ENCODE measurements at regions not wholly inside any gene's neighbourhood (a gene's known extent, or its start where the extent isn't known, plus 50 kb on each side); places are given as distances from the start of the nearest gene placed in this dataset.
"Not testable (repeated sequence)": the region's sequence is repeated elsewhere in the genome, so short reads cannot be mapped to it uniquely, and the experiment has no call there.

GRCh38 chr12:116687888-116688287 is 50.0 kb downstream of the SPRING1 start:
- no peaks in the 10 kb centered on the region for H3K36me3 Mint-ChIP-seq (ENCODE audit: insufficient read depth)
- no peaks in the 10 kb centered on the region for H3K9me3 Mint-ChIP-seq
- no peaks in the 10 kb centered on the region for H3K4me1 Mint-ChIP-seq (ENCODE audit: low read depth in 2 of 2)
- H3K27ac Mint-ChIP-seq, result no peak overlapping the region
- H3K27me3 Mint-ChIP-seq, result peaks cover 11 to 36% of the 10 kb centered on the region in 2 donors
- ATAC-seq (replicated peaks), result no peak
- peak in 1 of 3 experiments; percentile 6 for DNase-seq
- no peak overlapping the region for H3K4me3 Mint-ChIP-seq

- no peak overlapping the region for H3K4me3 Mint-ChIP-seq
- no peak overlapping the region for H3K27ac Mint-ChIP-seq
- H3K27me3 Mint-ChIP-seq, result peaks cover 0 to 33% of the 10 kb centered on the region in 2 donors
- ATAC-seq (replicated peaks) (no peak), DNase-seq (no peak)
- H3K36me3 Mint-ChIP-seq (ENCODE audit: insufficient read depth), result no peaks in the 10 kb centered on the region
- H3K9me3 Mint-ChIP-seq, result no peaks in the 10 kb centered on the region
- no peaks in the 10 kb centered on the region for H3K4me1 Mint-ChIP-seq (ENCODE audit: low read depth in 2 of 2)
Measured at GRCh38 chr12:116684891-116685290, 53.0 kb downstream of the SPRING1 start.

DNA sequence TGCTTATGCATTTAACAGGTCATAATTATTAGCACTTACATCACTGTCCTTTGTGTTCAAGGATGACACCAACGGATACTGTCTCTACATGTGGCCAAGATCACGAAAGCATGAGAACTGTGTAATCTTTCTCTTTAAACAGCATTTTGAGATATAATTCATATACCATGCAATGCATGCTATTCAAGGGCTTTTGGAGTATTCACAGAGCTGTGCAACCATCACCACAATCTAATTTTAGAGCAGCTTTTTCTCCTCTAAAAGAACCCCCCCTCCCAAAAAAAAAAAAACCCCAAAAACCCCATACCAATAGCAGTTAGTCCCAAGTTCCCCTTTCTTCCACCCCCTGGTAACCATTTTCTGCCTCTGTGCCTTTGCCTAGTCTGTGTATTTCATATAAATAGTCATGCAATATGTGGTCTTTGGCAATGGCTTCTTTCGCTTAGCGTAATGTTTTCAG is 60.6 kb downstream of the SPRING1 start:
- Mint-ChIP-seq H3K27me3 (peaks cover 0 to 18% of the 10 kb centered on the region in 2 donors), H3K4me1 (ENCODE audit: low read depth in 2 of 2) (peaks cover 11 to 18% of the 10 kb centered on the region in 2 donors), H3K9me3 (no peaks in the 10 kb centered on the region), H3K27ac (no peak overlapping the region), H3K4me3 (no peak overlapping the region), H3K36me3 (ENCODE audit: insufficient read depth) (no peaks in the 10 kb centered on the region)
- DNase-seq, result no peak
- ATAC-seq (replicated peaks), result no peak

DNA sequence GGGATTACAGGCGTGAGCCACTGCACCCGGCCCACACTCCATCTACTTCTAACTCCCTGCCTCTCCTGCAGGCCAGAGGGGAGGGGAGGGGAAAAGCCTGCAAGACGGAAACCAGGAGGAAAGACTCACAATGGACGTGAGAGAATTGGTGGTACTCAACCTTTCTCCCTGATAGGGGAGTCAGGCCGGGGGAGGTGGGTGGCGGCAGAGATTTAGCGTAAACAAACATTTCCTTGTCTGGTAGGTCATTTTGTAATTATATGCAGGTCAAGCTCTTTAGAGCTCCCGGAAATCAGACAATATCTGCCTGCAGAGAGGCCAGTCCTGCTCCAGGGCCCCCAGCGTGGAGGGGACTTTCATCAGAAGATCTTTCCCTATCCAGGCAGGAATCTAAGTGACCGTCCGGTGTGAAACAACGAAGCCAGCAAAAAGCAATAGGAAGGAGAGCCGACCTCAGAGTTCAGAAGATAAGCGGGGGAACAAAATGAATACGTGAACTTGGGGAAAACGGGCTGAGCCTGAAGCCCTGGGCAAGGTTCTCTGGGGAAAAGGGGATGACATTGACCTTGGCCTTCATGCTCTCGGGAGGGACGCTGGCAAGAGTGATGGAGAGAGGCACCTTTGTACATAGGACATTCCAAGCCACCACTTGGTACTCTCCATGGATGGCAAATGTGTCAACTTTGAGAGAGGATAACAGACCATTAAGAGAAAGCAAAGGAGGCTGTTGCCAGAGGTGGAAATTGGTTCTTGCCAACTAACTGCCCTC is 62.3 kb downstream of the SPRING1 start:
- peaks cover 11 to 22% of the 10 kb centered on the region in 2 donors for H3K4me1 Mint-ChIP-seq (ENCODE audit: low read depth in 2 of 2)
- no peak for ATAC-seq (replicated peaks)
- no peaks in the 10 kb centered on the region for H3K9me3 Mint-ChIP-seq
- no peak overlapping the region for H3K4me3 Mint-ChIP-seq
- H3K36me3 Mint-ChIP-seq (ENCODE audit: insufficient read depth), result no peaks in the 10 kb centered on the region
- H3K27me3 Mint-ChIP-seq, result peaks cover 0 to 11% of the 10 kb centered on the region in 2 donors
- no peak for DNase-seq
- peak overlapping the region in 1 of 2 donors; percentile 44 for H3K27ac Mint-ChIP-seq

- Mint-ChIP-seq H3K4me3 (no peak overlapping the region), H3K27me3 (peaks cover 0 to 3% of the 10 kb centered on the region in 2 donors), H3K27ac (peak overlapping the region in 1 of 2 donors; percentile 87), H3K4me1 (ENCODE audit: low read depth in 2 of 2) (peaks cover 11 to 22% of the 10 kb centered on the region in 2 donors), H3K36me3 (ENCODE audit: insufficient read depth) (no peaks in the 10 kb centered on the region), H3K9me3 (no peaks in the 10 kb centered on the region)
- DNase-seq (no peak), ATAC-seq (replicated peaks) (no peak)
Measured at GRCh38 chr12:116674643-116675183, 63.2 kb downstream of the SPRING1 start.

- Mint-ChIP-seq H3K9me3 (no peaks in the 10 kb centered on the region), H3K27ac (peak overlapping the region; percentile 76 to 87), H3K4me3 (peak overlapping the region; percentile 64 to 78), H3K36me3 (ENCODE audit: insufficient read depth) (no peaks in the 10 kb centered on the region), H3K4me1 (ENCODE audit: low read depth in 2 of 2) (peaks cover 11 to 22% of the 10 kb centered on the region in 2 donors), H3K27me3 (no peaks in the 10 kb centered on the region)
- no peak for DNase-seq
- no peak for ATAC-seq (replicated peaks)
Measured at GRCh38 chr12:116673681-116674111, 64.2 kb downstream of the SPRING1 start.

- DNase-seq, result peak in 1 of 3 experiments; percentile 8
- H3K4me1 Mint-ChIP-seq (ENCODE audit: low read depth in 2 of 2), result peaks cover 11 to 22% of the 10 kb centered on the region in 2 donors
Measured at GRCh38 chr12:116672842-116673516, 64.9 kb downstream of the SPRING1 start.

GRCh38 chr12:116672010-116672409 is 65.9 kb downstream of the SPRING1 start:
- Mint-ChIP-seq H3K9me3 (no peaks in the 10 kb centered on the region), H3K27ac (peak overlapping the region in 1 of 2 donors; percentile 87), H3K36me3 (ENCODE audit: insufficient read depth) (no peaks in the 10 kb centered on the region), H3K27me3 (no peaks in the 10 kb centered on the region), H3K4me3 (peak overlapping the region in 1 of 2 donors; percentile 78), H3K4me1 (ENCODE audit: low read depth in 2 of 2) (peaks cover 11 to 22% of the 10 kb centered on the region in 2 donors)
- DNase-seq, result no peak
- no peak for ATAC-seq (replicated peaks)

More at GRCh38 chr12:116672842-116673516, 64.9 kb downstream of the SPRING1 start:
- Mint-ChIP-seq H3K9me3 (no peaks in the 10 kb centered on the region), H3K36me3 (ENCODE audit: insufficient read depth) (no peaks in the 10 kb centered on the region), H3K4me3 (peak overlapping the region; percentile 64 to 78), H3K27me3 (no peaks in the 10 kb centered on the region), H3K27ac (peak overlapping the region; percentile 76 to 87)
- peak; percentile 61 for ATAC-seq (replicated peaks)

- Mint-ChIP-seq H3K27ac (no peak overlapping the region), H3K4me1 (ENCODE audit: low read depth in 2 of 2) (peaks cover 11 to 22% of the 10 kb centered on the region in 2 donors), H3K4me3 (no peak overlapping the region), H3K27me3 (peaks cover 2 to 7% of the 10 kb centered on the region in 2 donors), H3K36me3 (ENCODE audit: insufficient read depth) (no peaks in the 10 kb centered on the region), H3K9me3 (no peaks in the 10 kb centered on the region)
- DNase-seq, result no peak
- no peak for ATAC-seq (replicated peaks)
Measured at GRCh38 chr12:116670859-116671258, 67.0 kb downstream of the SPRING1 start.

DNA sequence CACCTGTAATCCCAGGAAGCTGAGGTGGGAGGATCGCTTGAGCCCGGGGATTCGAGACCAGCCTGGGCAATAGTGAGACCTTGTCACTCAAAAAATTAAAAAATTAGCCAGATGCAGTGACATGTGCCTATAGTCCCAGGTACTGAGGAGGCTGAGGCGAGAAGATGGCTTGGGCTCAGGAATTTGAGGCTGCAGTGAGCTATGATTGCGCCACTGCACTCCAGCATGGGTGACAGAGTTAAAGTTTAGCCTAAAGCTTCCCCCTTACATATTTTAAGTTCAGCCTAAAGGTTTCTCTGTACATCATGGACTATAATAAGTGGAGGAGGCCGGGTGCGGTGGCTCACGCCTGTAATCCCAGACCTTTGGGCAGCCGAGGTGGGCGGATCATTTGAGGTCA is 70.1 kb downstream of the SPRING1 start:
- no peaks in the 10 kb centered on the region for H3K36me3 Mint-ChIP-seq (ENCODE audit: insufficient read depth)
- ATAC-seq (replicated peaks), result no peak
- peaks cover 9 to 36% of the 10 kb centered on the region in 2 donors for H3K27me3 Mint-ChIP-seq
- peaks cover 3 to 9% of the 10 kb centered on the region in 2 donors for H3K4me1 Mint-ChIP-seq (ENCODE audit: low read depth in 2 of 2)
- DNase-seq, result no peak
- no peak overlapping the region for H3K27ac Mint-ChIP-seq
- no peak overlapping the region for H3K4me3 Mint-ChIP-seq
- H3K9me3 Mint-ChIP-seq, result no peaks in the 10 kb centered on the region

GRCh38 chr12:116666829-116667228 is 71.0 kb downstream of the SPRING1 start:
- DNase-seq; H3K36me3 Mint-ChIP-seq (ENCODE audit: insufficient read depth); H3K4me1 Mint-ChIP-seq (ENCODE audit: low read depth in 2 of 2); H3K9me3 Mint-ChIP-seq; ATAC-seq (replicated peaks); H3K27ac Mint-ChIP-seq; H3K4me3 Mint-ChIP-seq: not testable (repeated sequence)
- peaks cover 9 to 46% of the 10 kb centered on the region in 2 donors for H3K27me3 Mint-ChIP-seq

GRCh38 chr12:116666305-116666673 is 71.6 kb downstream of the SPRING1 start:
- H3K4me1 Mint-ChIP-seq (ENCODE audit: low read depth in 2 of 2), result peaks cover 0 to 2% of the 10 kb centered on the region in 2 donors
- ATAC-seq (replicated peaks) (no peak), DNase-seq (no peak)
- no peak overlapping the region for H3K4me3 Mint-ChIP-seq
- H3K9me3 Mint-ChIP-seq, result no peaks in the 10 kb centered on the region
- no peaks in the 10 kb centered on the region for H3K36me3 Mint-ChIP-seq (ENCODE audit: insufficient read depth)
- no peak overlapping the region for H3K27ac Mint-ChIP-seq
- H3K27me3 Mint-ChIP-seq, result peaks cover 14 to 51% of the 10 kb centered on the region in 2 donors

- no peak overlapping the region for H3K4me3 Mint-ChIP-seq
- H3K36me3 Mint-ChIP-seq (ENCODE audit: insufficient read depth), result no peaks in the 10 kb centered on the region
- no peak for DNase-seq
- H3K27ac Mint-ChIP-seq, result no peak overlapping the region
- peaks cover 15 to 52% of the 10 kb centered on the region in 2 donors for H3K27me3 Mint-ChIP-seq
- H3K4me1 Mint-ChIP-seq (ENCODE audit: low read depth in 2 of 2), result peaks cover 0 to 2% of the 10 kb centered on the region in 2 donors
- ATAC-seq (replicated peaks), result no peak
- H3K9me3 Mint-ChIP-seq, result no peaks in the 10 kb centered on the region
Measured at GRCh38 chr12:116665666-116666304, 72.1 kb downstream of the SPRING1 start.
